Neuronal stem cell (in vitro differentiated cells): ENCODE measurements at regions not wholly inside any gene's neighbourhood (a gene's known extent, or its start where the extent isn't known, plus 50 kb on each side); places are given as distances from the start of the nearest gene placed in this dataset.

Experiments
- DNase-seq: peaks from one replicate; pipeline ENCODE4 v3.0.0-alpha.2; 2013; ENCODE audit warnings: low spot score
- H2AFZ ChIP-seq: one replicate; pipeline ENCODE4 v1.6.1; 2013; ENCODE audit warnings: mild to moderate bottlenecking, low read length, inconsistent platforms
- H2AK5ac ChIP-seq: 2 replicates; pipeline ENCODE4 v1.6.1; 2013; ENCODE audit warnings: low read depth, mild to moderate bottlenecking, inconsistent platforms, low read length, moderate library complexity, mixed read lengths
- H2BK120ac ChIP-seq: 2 replicates; pipeline ENCODE4 v1.6.1; 2013; ENCODE audit warnings: low read depth, mild to moderate bottlenecking, inconsistent platforms, low read length, moderate library complexity, mixed read lengths
- H2BK12ac ChIP-seq: one replicate; pipeline ENCODE4 v1.6.1; 2013; ENCODE audit warnings: low read length, inconsistent platforms
- H2BK15ac ChIP-seq: 2 replicates; pipeline ENCODE4 v1.6.1; 2013; ENCODE audit warnings: mild to moderate bottlenecking, low read length, inconsistent platforms, mixed read lengths
- H2BK5ac ChIP-seq: one replicate; pipeline ENCODE4 v1.6.1; 2013; ENCODE audit warnings: inconsistent platforms, mild to moderate bottlenecking, low read length, moderate library complexity
- H3K14ac ChIP-seq: one replicate; pipeline ENCODE4 v1.6.1; 2013; ENCODE audit warnings: low read length, inconsistent platforms
- H3K18ac ChIP-seq: 2 replicates; pipeline ENCODE4 v1.6.1; 2013; ENCODE audit warnings: low read length, inconsistent platforms
- H3K23ac ChIP-seq: 2 replicates; pipeline ENCODE4 v1.6.1; 2013; ENCODE audit warnings: low read depth, mild to moderate bottlenecking, mixed read lengths, low read length, inconsistent platforms; ENCODE audit not compliant: poor library complexity
- H3K27ac ChIP-seq: replicated peaks from 3 replicates; pipeline ENCODE4 v1.5.1; 2013; ENCODE audit warnings: low read length, inconsistent platforms
- H3K27me3 ChIP-seq, 3 experiments: 2 replicates each; pipeline ENCODE4 v1.6.1; 2013; ENCODE audit warnings: low read length in 3 of 3, mild to moderate bottlenecking in 2 of 3, inconsistent platforms in 1 of 3, low read depth in 1 of 3, mixed read lengths in 1 of 3, moderate library complexity in 1 of 3; ENCODE audit not compliant: control insufficient read depth in 3 of 3, insufficient read depth in 3 of 3
- H3K36me3 ChIP-seq, 2 donors: replicated peaks in 1 of 2; 2 replicates each; pipeline ENCODE4 v1.6.1; 2013; ENCODE audit warnings: low read length in 2 of 2; ENCODE audit not compliant: control insufficient read depth in 2 of 2, insufficient read depth in 2 of 2
- H3K4ac ChIP-seq: 2 replicates; pipeline ENCODE4 v1.6.1; 2013; ENCODE audit warnings: inconsistent platforms, mild to moderate bottlenecking, low read length, moderate library complexity
- H3K4me1 ChIP-seq, 2 donors: 1 replicate in 1 of 2; 2 replicates in 1 of 2; pipeline ENCODE4 v1.6.1; 2013; ENCODE audit warnings: low read length in 2 of 2, low read depth in 1 of 2; ENCODE audit not compliant: control insufficient read depth in 2 of 2, insufficient read depth in 1 of 2
- H3K4me2 ChIP-seq: one replicate; pipeline ENCODE4 v1.6.1; 2013; ENCODE audit warnings: mild to moderate bottlenecking, low read length, inconsistent platforms; ENCODE audit not compliant: insufficient read depth, poor library complexity, severe bottlenecking
- H3K4me3 ChIP-seq, 2 donors: 2 replicates each; pipeline ENCODE4 v1.5.1; 2013; ENCODE audit warnings: low read length in 2 of 2, mild to moderate bottlenecking in 2 of 2, inconsistent platforms in 1 of 2, moderate library complexity in 1 of 2
- H3K79me1 ChIP-seq: one replicate; pipeline ENCODE4 v1.6.1; 2013; ENCODE audit warnings: low read depth, mild to moderate bottlenecking, inconsistent platforms, low read length, moderate library complexity
- H3K9ac ChIP-seq: one replicate; pipeline ENCODE4 v1.6.1; 2013; ENCODE audit warnings: mild to moderate bottlenecking, low read depth, low read length, inconsistent platforms; ENCODE audit not compliant: poor library complexity
- H3K9me3 ChIP-seq, 2 donors: replicated peaks in 1 of 2; 2 replicates each; pipeline versions ENCODE3 to v1.6.1; 2013; ENCODE audit warnings: low read length in 2 of 2, mild to moderate bottlenecking in 2 of 2, inconsistent platforms in 1 of 2, low read depth in 1 of 2, mixed read lengths in 1 of 2, moderate library complexity in 1 of 2; ENCODE audit not compliant: control insufficient read depth in 2 of 2, insufficient read depth in 1 of 2
- H4K8ac ChIP-seq: one replicate; pipeline ENCODE4 v1.6.1; 2013; ENCODE audit warnings: low read depth, mild to moderate bottlenecking, inconsistent platforms, low read length, moderate library complexity
- H4K91ac ChIP-seq: one replicate; pipeline ENCODE4 v1.6.1; 2013; ENCODE audit warnings: low read length, low read depth, mild to moderate bottlenecking, inconsistent platforms; ENCODE audit not compliant: poor library complexity
- WGBS, 2 donors: extraction: QIAGEN DNeasy Blood & Tissue Kit; methylation state at CpG; one replicate each; pipeline ENCODE4 v1.1.7; 2013; ENCODE audit warnings: missing lambda C conversion rate in 2 of 2, mixed read lengths in 1 of 2; ENCODE audit not compliant: insufficient read length in 2 of 2, insufficient replicate concordance in 1 of 2; ENCODE audit errors: extremely low coverage in 2 of 2; 5-methylcytosine and 5-hydroxymethylcytosine counted together

GRCh38 chr4:186826006-186826405, 102.3 kb upstream of the FAT1 start:
- no peak overlapping the region for H2BK12ac ChIP-seq
- no peak overlapping the region for H3K4me3 ChIP-seq
- DNase-seq, result no peak
- H2BK15ac ChIP-seq, result no peak overlapping the region
- no peaks in the 10 kb centered on the region for H3K9me3 ChIP-seq
- no peak overlapping the region for H3K27ac ChIP-seq
- no peak overlapping the region for H2AFZ ChIP-seq
- no peaks in the 10 kb centered on the region for H3K79me1 ChIP-seq
- no peaks in the 10 kb centered on the region for H3K27me3 ChIP-seq
- no peaks in the 10 kb centered on the region for H3K36me3 ChIP-seq
- no peak overlapping the region for H2BK120ac ChIP-seq
- H3K9ac ChIP-seq, result no peak overlapping the region
- no CpG with 5 or more reads among the region's 2 CpGs for WGBS, 2 donors
- H4K8ac ChIP-seq, result no peak overlapping the region
- no peak overlapping the region for H3K23ac ChIP-seq
- H4K91ac ChIP-seq, result no peak overlapping the region
- no peak overlapping the region for H2BK5ac ChIP-seq
- H2AK5ac ChIP-seq, result no peak overlapping the region
- H3K14ac ChIP-seq, result no peak overlapping the region
- H3K18ac ChIP-seq, result no peak overlapping the region
- H3K4me2 ChIP-seq, result no peak overlapping the region
- no peaks in the 10 kb centered on the region for H3K4me1 ChIP-seq
- no peak overlapping the region for H3K4ac ChIP-seq

GRCh38 chr4:186826846-186827533, 103.3 kb upstream of the FAT1 start:
- H3K36me3 ChIP-seq, result no peaks in the 10 kb centered on the region
- no peak overlapping the region for H2BK15ac ChIP-seq
- H3K27me3 ChIP-seq, result no peaks in the 10 kb centered on the region
- no peak overlapping the region for H2AK5ac ChIP-seq
- H3K9me3 ChIP-seq, result no peaks in the 10 kb centered on the region
- H3K79me1 ChIP-seq, result no peaks in the 10 kb centered on the region
- H4K91ac ChIP-seq, result no peak overlapping the region
- no peak overlapping the region for H2AFZ ChIP-seq
- H3K27ac ChIP-seq, result no peak overlapping the region
- H2BK120ac ChIP-seq, result no peak overlapping the region
- no peak overlapping the region for H3K14ac ChIP-seq
- no peak overlapping the region for H3K23ac ChIP-seq
- DNase-seq, result no peak
- H3K4ac ChIP-seq, result no peak overlapping the region
- H3K18ac ChIP-seq, result peak overlapping the region; percentile 45
- no CpG with 5 or more reads among the region's 12 CpGs for WGBS, 2 donors
- H3K4me3 ChIP-seq, result no peak overlapping the region
- no peak overlapping the region for H3K9ac ChIP-seq
- no peak overlapping the region for H3K4me2 ChIP-seq
- no peak overlapping the region for H2BK12ac ChIP-seq
- H3K4me1 ChIP-seq, result no peaks in the 10 kb centered on the region
- no peak overlapping the region for H4K8ac ChIP-seq
- no peak overlapping the region for H2BK5ac ChIP-seq

- Histone ChIP-seq H3K9ac (no peak overlapping the region), H3K27ac (no peak overlapping the region), H3K14ac (no peak overlapping the region), H3K4me2 (no peak overlapping the region), H3K4me1 (no peaks in the 10 kb centered on the region), H3K36me3 (no peaks in the 10 kb centered on the region), H3K79me1 (no peaks in the 10 kb centered on the region), H3K9me3 (no peaks in the 10 kb centered on the region), H2BK120ac (no peak overlapping the region), H4K8ac (no peak overlapping the region), H2BK15ac (no peak overlapping the region), H3K4ac (no peak overlapping the region), H2AFZ (no peak overlapping the region), H4K91ac (no peak overlapping the region), H2BK12ac (no peak overlapping the region), H3K4me3 (no peak overlapping the region), H3K23ac (no peak overlapping the region), H2BK5ac (no peak overlapping the region), H3K27me3 (no peaks in the 10 kb centered on the region), H2AK5ac (no peak overlapping the region), H3K18ac (no peak overlapping the region)
- no CpG with 5 or more reads among the region's 6 CpGs for WGBS, 2 donors
- no peak for DNase-seq
These were observed 103.9 kb upstream of the FAT1 start for GRCh38 chr4:186827534-186827897.

- no peaks in the 10 kb centered on the region for H3K36me3 ChIP-seq
- WGBS, 2 donors, result no CpG with 5 or more reads among the region's 6 CpGs
These were observed 105.4 kb upstream of the FAT1 start for GRCh38 chr4:186829097-186829496.

More at GRCh38 chr4:186829097-186829496, 105.4 kb upstream of the FAT1 start:
- no peak overlapping the region for H3K4ac ChIP-seq
- H3K23ac ChIP-seq, result no peak overlapping the region
- H3K4me1 ChIP-seq, result no peaks in the 10 kb centered on the region
- H2BK12ac ChIP-seq, result no peak overlapping the region
- H3K4me3 ChIP-seq, result no peak overlapping the region
- H2AK5ac ChIP-seq, result no peak overlapping the region
- H2BK5ac ChIP-seq, result no peak overlapping the region
- H3K9ac ChIP-seq, result no peak overlapping the region
- H2AFZ ChIP-seq, result no peak overlapping the region
- no peak overlapping the region for H3K27ac ChIP-seq
- H2BK120ac ChIP-seq, result no peak overlapping the region
- no peak overlapping the region for H3K4me2 ChIP-seq
- DNase-seq, result no peak
- no peak overlapping the region for H3K18ac ChIP-seq
- H3K9me3 ChIP-seq, result no peaks in the 10 kb centered on the region
- no peak overlapping the region for H2BK15ac ChIP-seq
- H4K8ac ChIP-seq, result no peak overlapping the region
- H3K14ac ChIP-seq, result no peak overlapping the region
- no peaks in the 10 kb centered on the region for H3K79me1 ChIP-seq
- no peak overlapping the region for H4K91ac ChIP-seq
- no peaks in the 10 kb centered on the region for H3K27me3 ChIP-seq
